ENCODE measurements at regions not wholly inside any gene's neighbourhood (a gene's known extent, or its start where the extent isn't known, plus 50 kb on each side); places are given as distances from the start of the nearest gene placed in this dataset.
A peak's percentile ranks its signal among the peaks of the same experiment; 100 is the strongest.
"Not testable (repeated sequence)": the region's sequence is repeated elsewhere in the genome, so short reads cannot be mapped to it uniquely, and the experiment has no call there.

DNA sequence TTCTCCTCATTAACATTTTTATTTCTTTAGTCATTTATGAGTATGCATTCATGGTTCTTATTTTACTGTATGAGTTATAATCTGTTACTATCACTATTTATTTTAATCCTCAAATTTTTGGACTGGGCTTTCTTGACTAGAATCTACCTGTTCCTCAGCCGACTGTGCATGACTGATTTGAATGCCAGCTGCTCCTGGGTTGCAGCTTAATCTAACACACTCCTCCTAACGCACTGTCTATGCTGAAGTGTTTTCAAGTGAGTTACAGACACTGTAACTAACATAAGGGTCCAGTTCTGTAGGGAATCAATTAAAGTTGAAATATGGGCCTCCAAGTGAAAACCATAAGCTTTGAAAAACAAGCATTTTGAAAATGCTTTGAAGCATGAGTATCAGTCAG is 137.4 kb upstream of the ARSJ start:
- H3K9me3 Mint-ChIP-seq, result no peaks in the 10 kb centered on the region
- no peaks in the 10 kb centered on the region for H3K4me1 Mint-ChIP-seq
- DNase-seq (ENCODE audit: low spot score in 2 of 2) (no peak), ATAC-seq (no peak)
- H3K27ac Mint-ChIP-seq, result no peak overlapping the region
- no peaks in the 10 kb centered on the region for H3K36me3 Mint-ChIP-seq
- H3K4me3 Mint-ChIP-seq, result no peak overlapping the region

DNA sequence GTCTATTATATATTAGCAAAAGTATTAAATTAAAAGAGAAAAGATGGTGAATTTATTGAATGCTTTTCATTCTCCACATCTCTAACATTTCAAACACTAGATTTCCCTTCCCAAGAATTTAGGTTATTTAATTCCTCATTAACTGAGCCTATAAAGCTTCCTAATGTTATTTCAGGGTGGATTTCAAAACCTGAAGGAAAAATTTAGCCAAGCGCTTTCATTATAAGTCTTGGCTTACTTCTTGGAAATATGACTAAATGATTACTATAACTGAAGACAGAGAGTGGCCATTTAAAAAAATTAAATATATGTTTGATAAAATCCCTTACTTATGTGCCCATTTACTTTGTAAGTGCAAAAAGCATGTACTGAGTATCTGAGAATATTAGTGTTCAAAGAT is 141.8 kb upstream of the ARSJ start:
- Mint-ChIP-seq H3K4me1 (no peaks in the 10 kb centered on the region), H3K9me3 (no peaks in the 10 kb centered on the region), H3K27ac (no peak overlapping the region), H3K4me3 (no peak overlapping the region), H3K36me3 (no peaks in the 10 kb centered on the region)
- ATAC-seq (no peak), DNase-seq (ENCODE audit: low spot score in 2 of 2) (no peak)

DNA sequence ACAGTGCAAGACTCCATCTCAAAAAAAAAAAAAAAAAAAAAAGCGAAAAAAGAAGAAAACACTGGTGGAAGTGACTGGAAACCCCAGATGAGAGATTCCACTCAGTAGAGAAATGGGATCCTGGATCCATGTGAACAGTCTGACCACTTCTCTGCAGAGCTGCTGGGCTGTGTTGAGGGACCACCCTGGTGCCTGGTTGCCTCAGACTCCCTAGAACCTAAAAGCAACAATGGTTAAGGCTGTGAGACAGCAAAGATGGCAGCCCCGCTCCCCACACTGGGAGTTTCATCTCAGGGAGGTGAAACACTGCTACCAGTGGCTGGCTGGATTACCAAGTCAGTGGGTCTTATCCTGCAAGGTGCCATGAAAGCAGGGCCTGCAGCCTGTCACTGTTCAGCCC is 152.8 kb upstream of the ARSJ start:
- Mint-ChIP-seq H3K4me3 (no peak overlapping the region), H3K36me3 (no peaks in the 10 kb centered on the region), H3K4me1 (no peaks in the 10 kb centered on the region), H3K9me3 (peaks cover 5% of the 10 kb centered on the region), H3K27ac (no peak overlapping the region)
- ATAC-seq (no peak), DNase-seq (ENCODE audit: low spot score in 2 of 2) (no peak)

DNA sequence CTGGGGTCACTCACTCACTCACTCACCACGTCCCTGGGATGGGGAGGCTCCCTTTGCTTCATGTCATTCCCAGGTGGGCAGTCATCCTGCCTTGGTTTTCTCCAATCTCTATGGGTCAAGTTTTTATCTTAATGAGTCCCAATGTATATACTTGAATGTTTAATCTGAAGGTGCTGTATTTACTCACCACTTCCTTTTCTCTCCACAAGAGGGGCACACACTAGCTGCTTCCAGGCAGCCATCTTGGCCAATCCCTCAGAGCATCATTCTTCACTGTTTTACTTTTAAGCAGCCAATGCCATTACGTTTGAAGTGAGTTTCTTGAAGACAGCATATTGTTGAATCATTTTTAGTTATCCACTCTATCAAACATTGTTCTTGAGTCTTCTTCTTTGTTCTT is 153.4 kb upstream of the ARSJ start:
- Mint-ChIP-seq H3K27ac (no peak overlapping the region), H3K4me3 (no peak overlapping the region), H3K9me3 (peaks cover 5% of the 10 kb centered on the region), H3K4me1 (no peaks in the 10 kb centered on the region), H3K36me3 (no peaks in the 10 kb centered on the region)
- ATAC-seq (peak; percentile 46), DNase-seq (ENCODE audit: low spot score in 2 of 2) (no peak)

DNA sequence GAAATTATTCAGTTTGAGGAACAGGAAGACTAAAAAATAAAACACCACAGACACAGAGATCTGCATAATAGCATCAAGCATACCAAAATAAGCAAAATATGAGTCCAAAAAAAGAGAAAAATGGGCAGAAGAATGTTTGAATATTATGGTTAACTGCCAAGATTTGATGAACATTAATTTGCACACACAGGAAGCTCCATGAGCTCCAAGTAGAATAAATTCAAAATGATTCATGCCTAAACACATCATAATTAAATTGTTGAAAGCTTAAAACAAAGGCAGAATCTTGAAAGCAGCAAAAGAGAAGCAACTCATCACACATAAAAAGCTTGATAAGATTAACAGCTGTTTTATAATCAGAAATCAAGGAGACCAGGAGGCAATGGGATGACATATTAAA is 156.6 kb upstream of the ARSJ start:
- ATAC-seq, result no peak
- Mint-ChIP-seq H3K4me1 (no peaks in the 10 kb centered on the region), H3K27ac (no peak overlapping the region), H3K9me3 (peaks cover 5% of the 10 kb centered on the region), H3K36me3 (no peaks in the 10 kb centered on the region), H3K4me3 (no peak overlapping the region)
- no peak for DNase-seq (ENCODE audit: low spot score in 2 of 2)

DNA sequence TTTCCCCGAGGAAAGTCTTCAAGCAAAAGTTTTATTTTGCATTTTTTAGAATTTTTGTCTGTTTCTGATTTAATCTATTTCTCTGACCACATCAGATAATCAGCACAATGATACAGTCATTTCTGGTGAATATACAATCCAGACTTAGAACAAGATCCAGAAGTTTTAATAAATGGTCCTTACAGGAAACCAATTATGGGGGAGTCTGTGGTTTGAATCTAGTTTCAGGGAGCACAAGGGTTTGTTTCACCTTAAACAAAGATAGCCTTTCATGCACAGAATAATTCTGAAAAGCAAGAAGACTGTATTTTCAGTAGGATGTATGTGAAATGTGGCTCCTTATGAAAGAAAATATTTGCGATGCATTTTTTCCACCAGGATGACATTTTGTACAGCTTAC is 158.5 kb upstream of the ARSJ start:
- DNase-seq (ENCODE audit: low spot score in 2 of 2), result no peak
- peaks cover under 1% of the 10 kb centered on the region for H3K9me3 Mint-ChIP-seq

DNA sequence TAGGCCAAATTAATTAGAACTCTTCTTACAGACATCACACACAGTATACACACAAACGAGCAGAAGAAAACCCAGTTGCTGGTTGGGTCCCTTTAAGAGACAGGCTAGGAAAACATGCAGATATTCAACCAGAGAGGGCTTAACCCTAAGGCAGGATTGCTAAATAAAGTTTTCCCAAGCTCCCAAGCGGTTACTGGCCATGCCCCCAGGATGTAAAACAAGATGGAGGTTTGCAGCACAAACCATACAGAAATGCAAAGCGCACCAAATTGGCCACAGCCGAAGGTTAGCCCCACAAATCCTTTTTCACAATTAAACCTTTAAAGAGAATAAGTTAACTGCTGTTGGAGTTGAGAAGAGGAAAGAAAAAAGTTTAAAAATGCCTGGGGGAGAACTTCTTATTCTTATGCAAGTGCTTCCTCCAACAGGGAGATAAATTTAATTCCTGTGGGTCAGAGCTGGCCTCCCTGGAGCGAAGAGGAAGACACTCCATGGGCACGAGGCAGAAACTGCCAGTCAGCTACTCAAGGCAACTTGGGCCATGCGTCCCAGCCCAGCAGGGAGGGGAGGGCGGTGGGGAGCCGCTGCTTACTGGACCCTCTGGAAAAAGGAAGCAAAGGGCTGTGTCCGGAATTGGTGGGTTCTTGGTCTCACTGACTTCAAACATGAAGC is 167.6 kb upstream of the ARSJ start:
- H3K27ac Mint-ChIP-seq, result no peak overlapping the region
- peak; percentile 54 for ATAC-seq
- DNase-seq (ENCODE audit: low spot score in 2 of 2), result no peak
- H3K36me3 Mint-ChIP-seq, result no peaks in the 10 kb centered on the region
- no peaks in the 10 kb centered on the region for H3K9me3 Mint-ChIP-seq
- H3K4me3 Mint-ChIP-seq, result peak overlapping the region; percentile 70
- peaks cover 13% of the 10 kb centered on the region for H3K4me1 Mint-ChIP-seq

More for the DNA sequence above, 158.5 kb upstream of the ARSJ start:
- Mint-ChIP-seq H3K36me3 (no peaks in the 10 kb centered on the region), H3K4me1 (no peaks in the 10 kb centered on the region), H3K27ac (no peak overlapping the region), H3K4me3 (no peak overlapping the region)
- no peak for ATAC-seq

DNA sequence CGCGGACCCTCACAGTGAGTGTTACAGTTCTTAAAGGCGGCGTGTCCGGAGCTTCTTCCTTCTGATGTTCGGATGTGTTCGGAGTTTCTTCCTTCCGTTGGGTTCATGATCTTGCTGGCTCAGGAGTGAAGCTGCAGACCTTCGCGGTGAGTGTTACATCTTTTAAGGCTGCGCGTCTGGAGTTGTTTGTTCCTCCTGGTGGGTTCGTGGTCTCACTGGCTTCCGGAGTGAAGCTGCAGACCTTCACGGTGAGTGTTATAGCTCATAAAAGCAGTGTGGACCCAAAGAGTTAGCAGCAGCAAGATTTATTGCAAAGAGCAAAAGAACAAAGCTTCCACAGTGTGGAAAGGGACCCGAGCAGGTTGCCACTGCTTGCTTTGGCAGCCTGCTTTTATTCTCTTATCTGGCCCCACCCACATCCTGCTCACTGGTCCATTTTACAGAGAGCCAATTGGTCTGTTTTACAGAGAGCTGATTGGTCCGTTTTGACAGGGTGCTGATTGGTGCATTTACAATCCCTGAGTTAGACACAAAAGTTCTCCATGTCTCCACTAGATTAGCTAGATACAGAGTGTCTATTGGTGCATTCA is 168.3 kb upstream of the ARSJ start:
- not testable (repeated sequence) for DNase-seq (ENCODE audit: low spot score in 2 of 2); H3K36me3 Mint-ChIP-seq; H3K27ac Mint-ChIP-seq; H3K9me3 Mint-ChIP-seq; ATAC-seq
- Mint-ChIP-seq H3K4me3 (peak overlapping the region; percentile 70), H3K4me1 (peaks cover 13% of the 10 kb centered on the region)

DNA sequence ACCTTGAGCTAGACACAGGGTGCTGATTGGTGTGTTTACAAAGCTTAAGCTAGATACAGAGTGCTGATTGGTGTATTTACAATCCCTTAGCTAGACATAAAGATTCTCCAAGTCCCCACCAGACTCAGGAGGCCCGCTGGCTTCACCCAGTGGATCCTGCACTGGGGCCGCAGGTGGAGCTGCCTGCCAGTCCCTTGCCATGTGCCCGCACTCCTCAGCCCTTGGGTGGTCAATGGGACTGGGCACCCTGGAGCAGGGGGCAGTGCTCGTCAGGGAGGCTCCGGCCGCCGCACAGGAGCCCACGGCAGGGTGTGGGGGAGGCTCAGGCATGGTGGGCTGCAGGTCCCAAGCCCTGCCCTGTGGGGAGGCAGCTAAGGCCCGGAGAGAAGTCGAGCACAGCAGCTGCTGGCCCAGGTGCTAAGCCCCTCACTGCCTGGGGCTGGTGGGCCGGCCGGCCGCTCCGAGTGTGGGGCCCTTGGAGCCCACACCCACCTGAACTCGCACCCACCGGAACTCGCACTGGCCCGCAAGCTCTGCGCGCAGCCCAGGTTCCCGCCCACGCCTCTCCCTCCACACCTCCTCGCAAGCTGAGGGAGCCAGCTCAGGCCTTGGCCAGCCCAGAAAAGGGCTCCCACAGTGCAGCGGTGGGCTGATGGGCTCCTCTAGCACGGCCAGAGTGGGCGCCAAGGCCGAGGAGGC is 169.1 kb upstream of the ARSJ start:
- not testable (repeated sequence) for H3K27ac Mint-ChIP-seq; H3K36me3 Mint-ChIP-seq; ATAC-seq; DNase-seq (ENCODE audit: low spot score in 2 of 2); H3K9me3 Mint-ChIP-seq; H3K4me3 Mint-ChIP-seq
- peaks cover 13% of the 10 kb centered on the region for H3K4me1 Mint-ChIP-seq

DNA sequence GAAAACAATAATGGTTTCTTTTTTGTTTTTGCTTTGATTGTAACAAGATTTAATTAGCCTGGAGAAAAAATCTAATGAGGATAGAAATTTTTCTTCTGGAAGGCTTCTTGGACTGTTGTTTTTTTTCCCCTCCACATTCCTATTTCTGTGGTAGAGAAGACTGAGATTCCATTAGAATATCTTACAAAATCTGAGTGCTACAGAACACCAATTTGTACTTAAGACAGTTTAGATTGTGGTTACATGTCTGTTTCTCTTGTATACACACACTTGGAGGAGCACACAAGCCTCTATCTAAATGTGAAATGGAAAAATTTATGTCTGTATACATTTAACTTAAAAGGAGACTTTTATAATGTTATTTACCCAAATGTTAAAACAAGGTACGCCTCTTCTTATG is 176.9 kb upstream of the ARSJ start:
- ATAC-seq (no peak), DNase-seq (ENCODE audit: low spot score in 2 of 2) (no peak)
- Mint-ChIP-seq H3K9me3 (no peaks in the 10 kb centered on the region), H3K27ac (no peak overlapping the region), H3K4me1 (no peaks in the 10 kb centered on the region), H3K36me3 (no peaks in the 10 kb centered on the region), H3K4me3 (no peak overlapping the region)

DNA sequence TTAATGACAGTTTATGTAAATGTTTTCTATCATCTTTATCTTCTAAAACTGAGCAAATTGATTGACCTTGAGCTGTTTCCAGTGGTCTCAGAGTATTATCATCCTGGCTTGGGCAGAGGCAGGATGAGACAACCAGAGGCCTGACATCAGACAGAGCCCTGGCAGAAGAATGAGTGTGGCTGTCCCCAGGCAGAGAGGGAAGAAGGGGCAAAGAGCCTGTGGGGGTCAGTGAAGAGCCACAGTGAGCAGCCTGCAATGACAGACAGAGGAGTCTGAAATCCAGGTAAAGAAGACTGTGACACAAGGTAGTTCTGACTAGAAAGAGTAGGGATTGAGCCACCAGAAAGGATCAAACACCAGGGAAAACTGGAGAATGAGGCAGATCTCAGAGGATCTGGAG is 182.4 kb upstream of the ARSJ start:
- Mint-ChIP-seq H3K9me3 (no peaks in the 10 kb centered on the region), H3K4me3 (no peak overlapping the region), H3K27ac (no peak overlapping the region), H3K4me1 (no peaks in the 10 kb centered on the region), H3K36me3 (no peaks in the 10 kb centered on the region)
- ATAC-seq (no peak), DNase-seq (ENCODE audit: low spot score in 2 of 2) (no peak)

DNA sequence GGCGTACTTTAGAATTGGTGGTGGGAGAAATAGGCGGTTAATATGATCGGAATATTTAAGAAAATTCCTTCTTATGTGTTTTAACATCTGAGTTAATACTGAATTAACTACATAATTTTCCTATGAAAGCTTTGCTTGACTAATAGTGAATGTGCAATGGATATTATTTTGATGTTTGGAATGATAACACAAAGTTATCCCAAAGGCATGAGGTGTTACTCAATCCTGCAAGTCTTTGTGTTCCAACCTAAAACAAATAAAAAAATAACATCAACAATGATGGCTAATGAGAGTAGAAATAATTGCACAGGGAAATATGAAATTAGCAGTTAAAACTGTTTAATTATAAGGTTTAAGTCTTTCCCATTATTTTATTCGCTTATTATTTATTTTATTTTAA is 183.6 kb upstream of the ARSJ start:
- Mint-ChIP-seq H3K9me3 (no peaks in the 10 kb centered on the region), H3K36me3 (no peaks in the 10 kb centered on the region), H3K4me3 (no peak overlapping the region), H3K27ac (no peak overlapping the region), H3K4me1 (no peaks in the 10 kb centered on the region)
- no peak for ATAC-seq
- no peak for DNase-seq (ENCODE audit: low spot score in 2 of 2)

DNA sequence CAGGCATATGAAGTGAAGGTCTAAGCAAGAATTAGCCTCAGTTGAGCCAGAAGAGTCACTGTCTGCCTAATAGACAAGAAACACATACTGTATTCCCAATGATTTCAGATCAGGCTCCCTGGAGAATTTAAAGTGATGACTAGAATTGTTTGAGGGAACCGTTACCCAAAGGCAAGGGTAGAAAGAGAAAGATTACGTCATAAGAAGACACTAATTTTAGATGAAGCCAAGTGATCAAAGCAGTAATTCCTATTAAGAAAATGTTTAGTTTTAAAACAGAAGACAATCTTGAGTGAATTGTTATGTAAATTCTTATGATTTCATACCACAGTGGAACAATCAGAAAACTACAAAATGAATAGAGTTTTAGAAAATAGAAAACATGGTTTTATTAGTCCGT is 194.5 kb upstream of the ARSJ start:
- no peak overlapping the region for H3K4me3 Mint-ChIP-seq
- DNase-seq (ENCODE audit: low spot score in 2 of 2) (no peak), ATAC-seq (no peak)
- H3K27ac Mint-ChIP-seq, result no peak overlapping the region
- H3K36me3 Mint-ChIP-seq, result no peaks in the 10 kb centered on the region
- H3K4me1 Mint-ChIP-seq, result no peaks in the 10 kb centered on the region
- no peaks in the 10 kb centered on the region for H3K9me3 Mint-ChIP-seq

DNA sequence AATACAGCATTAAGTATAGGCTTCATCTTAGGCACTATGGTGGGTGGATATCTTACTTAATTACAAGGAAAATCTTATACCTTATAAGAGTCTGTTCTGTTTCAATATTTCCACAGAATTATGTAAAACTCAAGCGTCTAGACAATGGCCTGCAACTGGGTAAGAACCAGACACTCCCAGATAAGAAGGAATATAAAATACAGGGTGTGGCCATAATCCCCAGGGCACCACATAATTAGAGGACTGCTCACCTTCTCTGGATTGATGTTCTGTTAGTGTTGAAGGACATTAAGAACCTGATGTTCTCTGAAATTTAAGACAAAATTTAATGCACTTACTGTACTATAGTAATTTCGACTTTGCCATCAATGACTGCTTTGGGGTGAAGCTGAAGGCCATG is 198.2 kb upstream of the ARSJ start:
- ATAC-seq, result no peak
- no peak for DNase-seq (ENCODE audit: low spot score in 2 of 2)
- Mint-ChIP-seq H3K4me1 (no peaks in the 10 kb centered on the region), H3K4me3 (no peak overlapping the region), H3K27ac (no peak overlapping the region), H3K36me3 (no peaks in the 10 kb centered on the region), H3K9me3 (peaks cover 5% of the 10 kb centered on the region)

DNA sequence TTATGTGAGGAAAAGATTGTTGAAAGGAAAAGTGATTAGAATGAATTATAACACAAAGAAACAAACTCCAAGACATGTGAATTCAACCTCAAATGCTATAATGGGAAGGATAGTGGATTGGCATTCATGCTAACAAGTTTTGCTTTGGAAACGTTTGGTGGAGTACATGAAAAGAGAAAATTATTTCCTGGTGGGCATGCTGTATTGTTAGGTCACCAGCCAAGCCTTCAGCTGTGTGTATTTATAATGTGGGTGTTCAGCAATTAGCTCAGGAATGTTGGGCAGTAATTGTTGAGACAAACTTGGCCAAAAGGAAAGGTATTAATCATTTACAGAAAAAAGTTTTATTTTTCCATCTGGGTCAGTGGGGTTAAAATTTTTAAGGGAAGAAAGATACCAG is 198.9 kb upstream of the ARSJ start:
- H3K4me3 Mint-ChIP-seq, result no peak overlapping the region
- DNase-seq (ENCODE audit: low spot score in 2 of 2), result no peak
- no peaks in the 10 kb centered on the region for H3K4me1 Mint-ChIP-seq
- peaks cover 7% of the 10 kb centered on the region for H3K9me3 Mint-ChIP-seq
- no peaks in the 10 kb centered on the region for H3K36me3 Mint-ChIP-seq
- H3K27ac Mint-ChIP-seq, result no peak overlapping the region
- no peak for ATAC-seq

DNA sequence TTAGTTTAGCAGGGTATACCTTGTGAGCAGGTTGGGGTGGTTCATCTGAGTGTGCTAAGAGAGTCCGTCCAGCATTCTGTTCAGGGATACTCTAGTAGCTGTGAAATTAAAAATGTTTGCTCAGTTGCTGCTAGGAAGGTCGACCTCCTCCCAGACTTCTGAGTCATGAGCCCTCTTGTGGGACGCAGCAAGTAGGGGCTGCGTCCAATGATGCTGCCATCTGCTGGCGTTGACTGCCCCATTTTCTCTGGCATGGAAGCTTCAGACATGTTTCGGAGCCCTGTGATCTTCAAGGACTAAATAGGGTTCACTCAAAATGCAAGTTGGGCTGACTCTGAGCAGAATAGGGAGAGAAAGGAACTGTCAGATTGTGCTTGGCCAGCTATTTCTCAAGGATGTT is 201.0 kb upstream of the ARSJ start:
- H3K27ac Mint-ChIP-seq, result no peak overlapping the region
- ATAC-seq, result peak; percentile 40
- H3K4me3 Mint-ChIP-seq, result no peak overlapping the region
- peaks cover 7% of the 10 kb centered on the region for H3K9me3 Mint-ChIP-seq
- no peaks in the 10 kb centered on the region for H3K36me3 Mint-ChIP-seq
- no peak for DNase-seq (ENCODE audit: low spot score in 2 of 2)
- no peaks in the 10 kb centered on the region for H3K4me1 Mint-ChIP-seq
